ENCODE measurements at regions not wholly inside any gene's neighbourhood (a gene's known extent, or its start where the extent isn't known, plus 50 kb on each side); places are given as distances from the start of the nearest gene placed in this dataset.

DNA sequence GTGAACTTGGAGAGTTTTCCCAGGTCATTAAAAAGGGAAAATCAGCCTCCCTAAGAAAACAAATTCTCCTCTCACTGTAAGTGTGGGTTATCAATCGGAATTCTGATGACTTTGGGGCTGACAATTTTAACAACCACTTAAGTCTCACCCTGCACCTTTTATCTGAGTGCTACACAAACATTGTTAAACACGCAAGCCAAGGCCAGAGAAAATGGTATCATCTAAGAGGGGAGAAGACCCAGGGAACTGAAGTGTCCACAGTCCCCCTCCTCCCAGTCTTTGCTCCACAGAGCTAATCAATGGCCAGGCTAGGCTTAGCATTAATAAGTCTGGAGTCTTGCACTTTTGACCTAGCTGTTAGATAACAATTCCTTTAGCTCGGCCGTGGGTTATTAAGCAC is 51.7 kb upstream of the TBX5 start:
- DNase-seq, result no peak
- Histone ChIP-seq H3K36me3 (no peaks in the 10 kb centered on the region), H3K4me3 (no peak overlapping the region), H3K4me1 (no peaks in the 10 kb centered on the region), H3K9me3 (no peaks in the 10 kb centered on the region), H3K27ac (no peak overlapping the region), H3K27me3 (peaks cover 0 to 56% (median 10%) of the 10 kb centered on the region in 3 donors)
- TF ChIP-seq POLR2A (IDR thresholded peaks at IDR 0.05) (no peak), POLR2AphosphoS5 (IDR thresholded peaks at IDR 0.05) (no peak), EP300 (IDR thresholded peaks at IDR 0.05) (no peak), CTCF (IDR thresholded peaks at IDR 0.05) (no peak)
- WGBS, 2 donors, result 10 to 37% methylated on average over 4 of the region's 4 CpGs
- intact Hi-C loops (cut with DNase I), result no loop called here
